ENCODE measurements at regions not wholly inside any gene's neighbourhood (a gene's known extent, or its start where the extent isn't known, plus 50 kb on each side); places are given as distances from the start of the nearest gene placed in this dataset.

GRCh38 chr3:177596248-177596815 lies 399.1 kb upstream of the TBL1XR1 start:
- TF ChIP-seq POLR2A (IDR thresholded peaks at IDR 0.05) (no peak), CTCF (IDR thresholded peaks at IDR 0.05) (no peak)

Measured in thyroid gland (tissue), 4 donors.